ENCODE measurements at regions not wholly inside any gene's neighbourhood (a gene's known extent, or its start where the extent isn't known, plus 50 kb on each side); places are given as distances from the start of the nearest gene placed in this dataset.

DNA sequence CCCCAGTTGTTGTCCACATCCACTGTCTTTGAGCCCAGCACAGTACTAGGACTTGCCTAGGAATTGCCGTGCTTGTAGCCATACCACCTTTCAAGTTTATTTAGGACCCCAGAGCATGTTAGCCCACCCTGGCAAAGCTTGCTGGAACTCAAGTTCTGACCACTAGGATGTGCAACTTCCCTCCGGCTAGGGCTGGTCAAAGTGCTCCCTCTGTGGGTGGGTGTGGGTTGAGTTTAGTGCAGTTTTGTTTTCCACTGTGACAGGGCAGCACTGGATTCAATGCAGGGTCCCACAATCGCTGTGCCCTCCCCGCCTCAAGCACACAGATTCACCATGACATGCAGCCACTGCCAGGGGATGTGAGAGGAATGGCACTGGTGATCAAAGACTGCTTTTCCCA lies 96.0 kb downstream of the RASGEF1B start:
- Histone ChIP-seq H3K4me1 (ENCODE audit: control insufficient read depth in 1 of 2, insufficient read depth in 2 of 2, low read depth in 1 of 2, low read length in 1 of 2) (no peaks in the 10 kb centered on the region), H3K9me2 (no peaks in the 10 kb centered on the region), H3K79me2 (ENCODE audit: insufficient read depth) (no peaks in the 10 kb centered on the region), H3K36me3 (replicated peaks in 1 of 2; ENCODE audit: control insufficient read depth in 1 of 2, insufficient read depth in 2 of 2, low read length in 1 of 2) (no peaks in the 10 kb centered on the region), H4K20me1 (ENCODE audit: insufficient read depth) (no peaks in the 10 kb centered on the region), H3K4me2 (no peak overlapping the region), H3K27ac (ENCODE audit: low read depth in 2 of 2, low read length in 1 of 2) (no peak overlapping the region), H2AFZ (ENCODE audit: low read depth) (no peak overlapping the region), H3K9me3 (no peaks in the 10 kb centered on the region), H3F3A (replicated peaks; ENCODE audit: insufficient read depth) (no peaks in the 10 kb centered on the region), H3K4me3 (ENCODE audit: low read depth in 2 of 2, low read length in 1 of 2) (no peak overlapping the region), H3K9ac (no peak overlapping the region), H3K27me3 (ENCODE audit: insufficient read depth) (no peaks in the 10 kb centered on the region)
- 0% methylated on average over 3 of the region's 4 CpGs for WGBS (ENCODE audit: low lambda C conversion rate)
- POLR2A ChIA-PET: no interaction called here
- DNase-seq: no peak
- TF ChIP-seq RXRA (IDR thresholded peaks at IDR 0.05; ENCODE audit: borderline replicate concordance, low read depth) (no peak), RFX5 (IDR thresholded peaks at IDR 0.05; ENCODE audit: low read length) (no peak)
- CTCF ChIA-PET: no interaction called here

DNA sequence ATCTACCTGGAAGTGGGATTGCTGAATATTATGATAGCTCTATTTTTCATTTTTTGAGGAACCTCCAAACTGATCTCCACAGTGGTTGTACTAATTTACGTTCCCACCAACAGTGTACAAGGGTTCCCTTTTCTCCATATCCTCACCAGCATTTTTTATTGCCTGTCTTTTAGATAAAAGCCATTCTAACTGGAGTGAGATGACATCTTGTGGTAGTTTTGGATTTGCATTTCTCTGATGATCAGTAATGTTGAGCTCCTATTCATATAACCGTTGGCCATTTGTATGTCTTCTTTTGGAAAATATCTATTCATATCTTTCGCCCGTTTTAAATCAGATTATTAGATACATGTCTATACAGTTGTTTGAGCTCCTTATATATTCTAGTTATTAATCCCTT lies 101.8 kb downstream of the RASGEF1B start:
- Histone ChIP-seq H3K27me3 (ENCODE audit: insufficient read depth) (no peaks in the 10 kb centered on the region; the same call in 1 of the 2 replicates), H2AFZ (ENCODE audit: low read depth) (no peak overlapping the region), H3K4me2 (no peak overlapping the region), H4K20me1 (ENCODE audit: insufficient read depth) (no peaks in the 10 kb centered on the region), H3K4me3 (ENCODE audit: low read depth in 2 of 2, low read length in 1 of 2) (no peak overlapping the region), H3K79me2 (ENCODE audit: insufficient read depth) (no peaks in the 10 kb centered on the region), H3F3A (replicated peaks; ENCODE audit: insufficient read depth) (no peaks in the 10 kb centered on the region), H3K9me2 (no peaks in the 10 kb centered on the region), H3K9me3 (no peaks in the 10 kb centered on the region), H3K9ac (no peak overlapping the region), H3K36me3 (replicated peaks in 1 of 2; ENCODE audit: control insufficient read depth in 1 of 2, insufficient read depth in 2 of 2, low read length in 1 of 2) (no peaks in the 10 kb centered on the region), H3K27ac (ENCODE audit: low read depth in 2 of 2, low read length in 1 of 2) (no peak overlapping the region), H3K4me1 (ENCODE audit: control insufficient read depth in 1 of 2, insufficient read depth in 2 of 2, low read depth in 1 of 2, low read length in 1 of 2) (no peaks in the 10 kb centered on the region)
- ChIA-PET POLR2A (no interaction called here), CTCF (interaction anchor here (3.8 kb wide), 1 partner anchor 18 kb away, joined by 21 read pairs; no protein-coding TSS in a partner anchor)
- TF ChIP-seq FOSL2 (IDR thresholded peaks at IDR 0.05; ENCODE audit: borderline replicate concordance, low read depth): no peak
- WGBS (ENCODE audit: low lambda C conversion rate): 13% methylated on average over 4 of the region's 4 CpGs
- DNase-seq: no peak

DNA sequence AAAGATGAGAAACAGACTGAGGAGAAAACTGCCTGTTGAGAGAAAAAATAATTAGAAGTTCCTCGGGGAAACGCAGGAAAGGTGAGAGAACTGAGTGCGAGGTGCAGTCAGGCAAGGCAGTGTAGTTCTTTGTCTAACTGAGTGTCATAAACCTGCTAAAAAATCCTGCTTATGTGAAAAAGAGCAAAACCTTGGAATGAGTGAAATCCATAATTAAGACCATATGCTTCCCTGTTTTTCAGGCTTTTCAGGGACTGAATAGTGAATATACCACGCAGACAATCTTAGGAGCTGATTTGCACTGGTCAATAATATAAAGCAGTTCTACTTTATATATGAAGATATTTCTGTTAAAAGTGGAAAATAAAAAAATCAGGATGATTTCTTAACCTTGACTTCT lies 104.9 kb downstream of the RASGEF1B start:
- Histone ChIP-seq H2AFZ (ENCODE audit: low read depth) (no peak overlapping the region), H3K79me2 (ENCODE audit: insufficient read depth) (no peaks in the 10 kb centered on the region), H3K9me3 (no peaks in the 10 kb centered on the region), H3K4me3 (ENCODE audit: low read depth in 2 of 2, low read length in 1 of 2) (no peak overlapping the region), H3K9ac (no peak overlapping the region), H3K27me3 (ENCODE audit: insufficient read depth) (no peaks in the 10 kb centered on the region; the same call in 1 of the 2 replicates), H3K27ac (ENCODE audit: low read depth in 2 of 2, low read length in 1 of 2) (no peak overlapping the region), H3K4me1 (ENCODE audit: control insufficient read depth in 1 of 2, insufficient read depth in 2 of 2, low read depth in 1 of 2, low read length in 1 of 2) (no peaks in the 10 kb centered on the region), H3K36me3 (replicated peaks in 1 of 2; ENCODE audit: control insufficient read depth in 1 of 2, insufficient read depth in 2 of 2, low read length in 1 of 2) (no peaks in the 10 kb centered on the region), H3F3A (replicated peaks; ENCODE audit: insufficient read depth) (no peaks in the 10 kb centered on the region), H3K4me2 (no peak overlapping the region), H3K9me2 (no peaks in the 10 kb centered on the region), H4K20me1 (ENCODE audit: insufficient read depth) (no peaks in the 10 kb centered on the region)
- ChIA-PET CTCF (interaction anchor here (1.9 kb wide), 1 partner anchor 15 kb away, joined by 9 read pairs; no protein-coding TSS in a partner anchor), POLR2A (no interaction called here)
- DNase-seq: no peak
- no peak for TF ChIP-seq RAD21 (IDR thresholded peaks at IDR 0.05; ENCODE audit: low read length)
- WGBS (ENCODE audit: low lambda C conversion rate): 5% methylated on average over 4 of the region's 4 CpGs

DNA sequence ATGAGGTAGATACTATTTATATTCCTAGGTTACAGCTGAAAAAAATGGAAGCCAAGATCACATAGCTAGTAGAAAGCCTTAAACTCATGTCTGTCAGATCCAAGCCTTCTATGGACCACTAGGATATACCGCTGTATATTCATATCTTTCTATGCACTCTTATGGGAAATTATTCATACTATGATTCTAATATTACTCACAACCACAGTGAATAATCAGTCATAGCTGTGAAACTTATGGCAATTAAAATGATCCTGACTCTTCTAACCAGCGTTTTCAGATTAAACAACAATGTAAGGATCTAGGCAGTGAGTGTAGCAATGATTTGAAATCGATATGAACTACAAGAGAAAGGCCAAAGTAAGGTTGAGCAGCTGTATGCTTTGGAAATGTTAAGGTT lies 111.0 kb downstream of the RASGEF1B start:
- ChIA-PET POLR2A (no interaction called here), CTCF (interaction anchor here (4.7 kb wide), 1 partner anchor 9 kb away, joined by 22 read pairs; no protein-coding TSS in a partner anchor)
- Histone ChIP-seq H2AFZ (ENCODE audit: low read depth) (no peak overlapping the region), H3K27ac (ENCODE audit: low read depth in 2 of 2, low read length in 1 of 2) (no peak overlapping the region), H3K4me3 (ENCODE audit: low read depth in 2 of 2, low read length in 1 of 2) (no peak overlapping the region), H3K9ac (no peak overlapping the region), H3K4me2 (no peak overlapping the region), H3K9me3 (no peaks in the 10 kb centered on the region), H3K4me1 (ENCODE audit: control insufficient read depth in 1 of 2, insufficient read depth in 2 of 2, low read depth in 1 of 2, low read length in 1 of 2) (no peaks in the 10 kb centered on the region), H3K27me3 (ENCODE audit: insufficient read depth) (no peaks in the 10 kb centered on the region; the same call in 1 of the 2 replicates), H3K36me3 (replicated peaks in 1 of 2; ENCODE audit: control insufficient read depth in 1 of 2, insufficient read depth in 2 of 2, low read length in 1 of 2) (no peaks in the 10 kb centered on the region), H3K79me2 (ENCODE audit: insufficient read depth) (no peaks in the 10 kb centered on the region), H4K20me1 (ENCODE audit: insufficient read depth) (no peaks in the 10 kb centered on the region), H3K9me2 (no peaks in the 10 kb centered on the region), H3F3A (replicated peaks; ENCODE audit: insufficient read depth) (no peaks in the 10 kb centered on the region)
- WGBS (ENCODE audit: low lambda C conversion rate): 12% methylated on average over 3 of the region's 3 CpGs
- no peak for DNase-seq
- no peak for TF ChIP-seq MXI1 (IDR thresholded peaks at IDR 0.05; ENCODE audit: low read depth, low read length)
- no peak for TF ChIP-seq TAF1 (IDR thresholded peaks at IDR 0.05; ENCODE audit: borderline replicate concordance, low read depth, low read length)
- no peak for TF ChIP-seq RCOR1 (IDR thresholded peaks at IDR 0.05; ENCODE audit: low read length)
- TF ChIP-seq, protein P1, sequence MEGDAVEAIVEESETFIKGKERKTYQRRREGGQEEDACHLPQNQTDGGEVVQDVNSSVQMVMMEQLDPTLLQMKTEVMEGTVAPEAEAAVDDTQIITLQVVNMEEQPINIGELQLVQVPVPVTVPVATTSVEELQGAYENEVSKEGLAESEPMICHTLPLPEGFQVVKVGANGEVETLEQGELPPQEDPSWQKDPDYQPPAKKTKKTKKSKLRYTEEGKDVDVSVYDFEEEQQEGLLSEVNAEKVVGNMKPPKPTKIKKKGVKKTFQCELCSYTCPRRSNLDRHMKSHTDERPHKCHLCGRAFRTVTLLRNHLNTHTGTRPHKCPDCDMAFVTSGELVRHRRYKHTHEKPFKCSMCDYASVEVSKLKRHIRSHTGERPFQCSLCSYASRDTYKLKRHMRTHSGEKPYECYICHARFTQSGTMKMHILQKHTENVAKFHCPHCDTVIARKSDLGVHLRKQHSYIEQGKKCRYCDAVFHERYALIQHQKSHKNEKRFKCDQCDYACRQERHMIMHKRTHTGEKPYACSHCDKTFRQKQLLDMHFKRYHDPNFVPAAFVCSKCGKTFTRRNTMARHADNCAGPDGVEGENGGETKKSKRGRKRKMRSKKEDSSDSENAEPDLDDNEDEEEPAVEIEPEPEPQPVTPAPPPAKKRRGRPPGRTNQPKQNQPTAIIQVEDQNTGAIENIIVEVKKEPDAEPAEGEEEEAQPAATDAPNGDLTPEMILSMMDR (IDR thresholded peaks at IDR 0.05): no peak
- TF ChIP-seq GATA2 (CRISPR knock-in tag; IDR thresholded peaks at IDR 0.05): no peak
- TF ChIP-seq, protein P2, sequence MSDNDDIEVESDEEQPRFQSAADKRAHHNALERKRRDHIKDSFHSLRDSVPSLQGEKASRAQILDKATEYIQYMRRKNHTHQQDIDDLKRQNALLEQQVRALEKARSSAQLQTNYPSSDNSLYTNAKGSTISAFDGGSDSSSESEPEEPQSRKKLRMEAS (IDR thresholded peaks at IDR 0.05; ENCODE audit: low read depth): no peak
- TF ChIP-seq FOXJ3 (CRISPR knock-in tag; IDR thresholded peaks at IDR 0.05): no peak
- no peak for TF ChIP-seq ELF1 (IDR thresholded peaks at IDR 0.05)
- no peak for TF ChIP-seq EP300 (IDR thresholded peaks at IDR 0.05; ENCODE audit: borderline replicate concordance in 1 of 2, low read depth in 1 of 2, low read length in 1 of 2)
- TF ChIP-seq POLR2AphosphoS5 (IDR thresholded peaks at IDR 0.05; ENCODE audit: low read depth, low read length): no peak
- TF ChIP-seq TEAD4 (IDR thresholded peaks at IDR 0.05; ENCODE audit: borderline replicate concordance, insufficient read depth): no peak
- TF ChIP-seq TCF12 (IDR thresholded peaks at IDR 0.05): no peak
- TF ChIP-seq NFIC (IDR thresholded peaks at IDR 0.05; ENCODE audit: borderline replicate concordance): no peak
- TF ChIP-seq SMC3 (IDR thresholded peaks at IDR 0.05; ENCODE audit: low read depth, low read length): no peak
